ENCODE measurements at regions not wholly inside any gene's neighbourhood (a gene's known extent, or its start where the extent isn't known, plus 50 kb on each side); places are given as distances from the start of the nearest gene placed in this dataset.

DNA sequence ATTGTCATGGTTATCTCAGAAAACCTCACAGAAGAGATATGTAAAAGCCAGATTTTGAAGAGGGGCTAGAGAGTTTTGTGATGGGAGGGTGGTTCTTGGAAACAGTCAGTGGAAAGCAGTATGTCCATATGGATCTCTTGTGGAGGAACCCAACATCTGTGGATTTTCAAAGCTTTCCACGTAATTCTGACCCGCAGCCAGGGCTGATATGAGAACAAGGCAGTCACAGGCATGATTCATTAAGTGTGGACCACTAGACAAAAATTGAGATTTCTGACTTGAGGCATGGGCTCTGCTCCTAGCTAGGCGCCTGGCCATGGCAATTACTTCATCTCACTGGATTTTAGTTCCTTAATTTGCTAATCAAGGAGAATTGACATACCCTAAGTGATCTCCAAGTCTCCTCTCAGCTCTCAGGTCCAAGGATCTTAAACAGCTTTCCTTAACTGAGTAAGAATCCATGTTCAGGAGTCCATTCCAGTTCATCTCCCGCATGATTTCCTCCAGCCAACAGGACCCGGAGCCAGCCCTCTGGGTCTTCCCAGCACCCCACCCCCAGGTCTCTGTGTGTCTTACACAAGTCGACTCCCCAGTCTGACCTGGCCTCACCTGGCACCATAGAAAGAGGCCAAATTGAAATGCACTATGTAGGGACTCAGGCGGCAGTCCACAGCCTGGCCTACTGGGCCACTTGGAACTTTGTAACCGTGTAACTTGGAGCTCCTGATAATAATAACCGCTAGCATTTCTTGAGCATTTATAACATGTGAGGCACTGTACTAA, 176.3 kb upstream of the PARP11 start:
- no peaks in the 10 kb centered on the region for H3K9me3 ChIP-seq (replicated peaks in 1 of 2; ENCODE audit: control insufficient read depth in 1 of 2, insufficient read depth in 1 of 2, low read length in 2 of 2)
- no peak overlapping the region for H3K4me3 ChIP-seq (replicated peaks in 1 of 3; ENCODE audit: low read depth in 2 of 3, low read length in 3 of 3)
- no peak overlapping the region for H3K4me3 Mint-ChIP-seq
- H3K27me3 ChIP-seq (ENCODE audit: control insufficient read depth in 2 of 2, insufficient read depth in 2 of 2, low read length in 2 of 2): no peaks in the 10 kb centered on the region
- H3K79me2 ChIP-seq (ENCODE audit: insufficient read depth, low read length): no peaks in the 10 kb centered on the region
- H3K27me3 Mint-ChIP-seq (ENCODE audit: low read depth in 3 of 3): peaks cover 0 to 5% (median 2%) of the 10 kb centered on the region in 3 donors
- no peak overlapping the region for H3K9ac ChIP-seq (ENCODE audit: insufficient read depth, low read length, poor library complexity, severe bottlenecking)
- H2AFZ ChIP-seq (ENCODE audit: insufficient read depth, low read depth, low read length, poor library complexity, severe bottlenecking): no peak overlapping the region
- H3K36me3 ChIP-seq (replicated peaks in 1 of 2; ENCODE audit: control insufficient read depth in 1 of 2, insufficient read depth in 2 of 2, low read length in 2 of 2): no peaks in the 10 kb centered on the region
- no peaks in the 10 kb centered on the region for H3K4me1 Mint-ChIP-seq
- H3K4me2 ChIP-seq (replicated peaks; ENCODE audit: extremely low read depth, low read length, poor library complexity, severe bottlenecking): no peak overlapping the region
- intact Hi-C loops (cut with micrococcal nuclease): no loop called here
- H4K20me1 ChIP-seq (ENCODE audit: insufficient read depth, low read length): no peaks in the 10 kb centered on the region
- H3K4me1 ChIP-seq (ENCODE audit: control insufficient read depth in 1 of 2, insufficient read depth in 2 of 2, low read length in 2 of 2): no peaks in the 10 kb centered on the region
- no peak overlapping the region for H3K27ac ChIP-seq (ENCODE audit: low read depth in 1 of 2, low read length in 2 of 2)
- H3K27ac Mint-ChIP-seq: no peak overlapping the region
- H3K36me3 Mint-ChIP-seq: no peaks in the 10 kb centered on the region
- H3K9me3 Mint-ChIP-seq: peaks cover 0 to 2% (median 0%) of the 10 kb centered on the region in 7 donors
- TF ChIP-seq, protein P1, sequence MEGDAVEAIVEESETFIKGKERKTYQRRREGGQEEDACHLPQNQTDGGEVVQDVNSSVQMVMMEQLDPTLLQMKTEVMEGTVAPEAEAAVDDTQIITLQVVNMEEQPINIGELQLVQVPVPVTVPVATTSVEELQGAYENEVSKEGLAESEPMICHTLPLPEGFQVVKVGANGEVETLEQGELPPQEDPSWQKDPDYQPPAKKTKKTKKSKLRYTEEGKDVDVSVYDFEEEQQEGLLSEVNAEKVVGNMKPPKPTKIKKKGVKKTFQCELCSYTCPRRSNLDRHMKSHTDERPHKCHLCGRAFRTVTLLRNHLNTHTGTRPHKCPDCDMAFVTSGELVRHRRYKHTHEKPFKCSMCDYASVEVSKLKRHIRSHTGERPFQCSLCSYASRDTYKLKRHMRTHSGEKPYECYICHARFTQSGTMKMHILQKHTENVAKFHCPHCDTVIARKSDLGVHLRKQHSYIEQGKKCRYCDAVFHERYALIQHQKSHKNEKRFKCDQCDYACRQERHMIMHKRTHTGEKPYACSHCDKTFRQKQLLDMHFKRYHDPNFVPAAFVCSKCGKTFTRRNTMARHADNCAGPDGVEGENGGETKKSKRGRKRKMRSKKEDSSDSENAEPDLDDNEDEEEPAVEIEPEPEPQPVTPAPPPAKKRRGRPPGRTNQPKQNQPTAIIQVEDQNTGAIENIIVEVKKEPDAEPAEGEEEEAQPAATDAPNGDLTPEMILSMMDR (IDR thresholded peaks at IDR 0.05): no peak
- 98% methylated on average over 9 of the region's 9 CpGs for WGBS (ENCODE audit: insufficient coverage)
- no peak for DNase-seq

DNA sequence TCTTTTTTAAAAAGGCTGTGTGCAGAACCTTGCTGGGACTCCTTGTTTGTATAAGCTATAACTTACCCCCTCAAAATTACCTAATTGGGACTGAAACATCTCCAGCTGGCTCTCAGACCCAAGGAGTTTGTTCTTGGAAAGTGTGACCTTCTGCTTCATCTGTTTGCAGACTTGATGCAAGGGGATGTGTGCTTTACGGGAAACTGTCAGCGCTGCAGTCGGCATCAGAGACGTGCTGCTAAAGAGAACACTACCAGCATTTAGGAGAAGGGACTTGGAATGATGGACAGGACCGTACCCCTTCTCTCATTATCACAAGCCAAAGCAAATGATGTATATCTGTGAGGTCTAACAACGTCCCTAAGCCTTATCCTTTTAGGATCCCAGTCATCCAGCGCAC, 174.2 kb upstream of the PARP11 start:
- no peaks in the 10 kb centered on the region for H3K27me3 ChIP-seq (ENCODE audit: control insufficient read depth in 2 of 2, insufficient read depth in 2 of 2, low read length in 2 of 2)

More for the DNA sequence above, 174.2 kb upstream of the PARP11 start:
- H4K20me1 ChIP-seq (ENCODE audit: insufficient read depth, low read length): no peaks in the 10 kb centered on the region
- H2AFZ ChIP-seq (ENCODE audit: insufficient read depth, low read depth, low read length, poor library complexity, severe bottlenecking): no peak overlapping the region
- Mint-ChIP-seq H3K9me3 (peaks cover 0 to 2% (median 0%) of the 10 kb centered on the region in 7 donors), H3K27me3 (ENCODE audit: low read depth in 3 of 3) (peaks cover 0 to 5% (median 5%) of the 10 kb centered on the region in 3 donors), H3K27ac (no peak overlapping the region), H3K4me3 (no peak overlapping the region), H3K36me3 (no peaks in the 10 kb centered on the region), H3K4me1 (no peaks in the 10 kb centered on the region)
- H3K4me2 ChIP-seq (replicated peaks; ENCODE audit: extremely low read depth, low read length, poor library complexity, severe bottlenecking): no peak overlapping the region
- TF ChIP-seq, protein P1 (IDR thresholded peaks at IDR 0.05): no peak
- no peak overlapping the region for H3K4me3 ChIP-seq (replicated peaks in 1 of 3; ENCODE audit: low read depth in 2 of 3, low read length in 3 of 3)
- H3K9me3 ChIP-seq (replicated peaks in 1 of 2; ENCODE audit: control insufficient read depth in 1 of 2, insufficient read depth in 1 of 2, low read length in 2 of 2): no peaks in the 10 kb centered on the region
- no peaks in the 10 kb centered on the region for H3K79me2 ChIP-seq (ENCODE audit: insufficient read depth, low read length)
- no peak for DNase-seq
- 100% methylated on average over 1 of the region's 7 CpGs for WGBS (ENCODE audit: insufficient coverage)
- intact Hi-C loops (cut with micrococcal nuclease): no loop called here
- H3K9ac ChIP-seq (ENCODE audit: insufficient read depth, low read length, poor library complexity, severe bottlenecking): no peak overlapping the region
- no peak overlapping the region for H3K27ac ChIP-seq (ENCODE audit: low read depth in 1 of 2, low read length in 2 of 2)
- H3K36me3 ChIP-seq (replicated peaks in 1 of 2; ENCODE audit: control insufficient read depth in 1 of 2, insufficient read depth in 2 of 2, low read length in 2 of 2): no peaks in the 10 kb centered on the region
- H3K4me1 ChIP-seq (ENCODE audit: control insufficient read depth in 1 of 2, insufficient read depth in 2 of 2, low read length in 2 of 2): no peaks in the 10 kb centered on the region
